ENCODE measurements at regions not wholly inside any gene's neighbourhood (a gene's known extent, or its start where the extent isn't known, plus 50 kb on each side); places are given as distances from the start of the nearest gene placed in this dataset.
"Not testable (repeated sequence)": the region's sequence is repeated elsewhere in the genome, so short reads cannot be mapped to it uniquely, and the experiment has no call there.

DNA sequence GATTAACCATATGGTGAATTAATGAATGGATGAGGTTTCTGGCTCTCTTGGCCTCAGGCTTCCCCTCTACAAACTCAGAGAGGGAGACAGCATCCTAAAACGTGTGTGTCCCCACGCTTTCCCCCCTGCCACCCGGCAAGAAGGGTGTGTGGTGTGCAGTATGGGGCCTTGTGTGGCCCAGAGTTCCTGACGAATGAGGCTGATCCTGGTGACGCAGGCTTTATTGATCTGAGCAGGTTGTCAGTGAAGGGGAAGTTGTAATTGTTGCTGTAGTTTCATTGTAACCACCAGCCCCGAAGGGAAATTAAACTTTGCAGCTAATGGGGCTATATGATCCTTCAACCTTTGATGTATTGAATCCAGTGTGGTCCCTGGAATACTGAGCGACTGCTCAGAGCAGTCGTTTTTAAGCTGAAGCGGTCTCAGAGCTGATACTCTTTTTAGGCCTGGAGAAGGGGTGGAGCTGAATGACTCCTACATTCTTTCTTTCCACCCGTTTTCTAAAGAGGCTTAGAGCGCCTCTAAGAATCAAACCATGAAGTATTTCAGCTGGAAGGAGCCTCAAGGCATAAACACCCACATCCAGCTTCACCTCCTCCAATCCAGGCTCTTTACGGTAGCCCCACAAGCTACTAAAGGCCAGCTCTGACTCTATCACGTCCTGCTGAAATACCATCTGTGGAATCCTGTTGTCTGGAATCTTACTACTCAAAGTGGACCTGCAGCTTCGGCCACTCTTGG, 284.7 kb downstream of the MIAT start:
- no peak overlapping the region for H3K4me2 ChIP-seq (ENCODE audit: low read length)
- no peaks in the 10 kb centered on the region for H3K4me1 ChIP-seq (ENCODE audit: control insufficient read depth, insufficient read depth, low read length)
- H3K9ac ChIP-seq (ENCODE audit: low read depth, low read length) = no peak overlapping the region
- H3K9me3 ChIP-seq (replicated peaks; ENCODE audit: low read length) = no peaks in the 10 kb centered on the region
- H3K36me3 ChIP-seq (ENCODE audit: insufficient read depth, low read length) = no peaks in the 10 kb centered on the region
- peaks cover 53% of the 10 kb centered on the region for H3K27me3 ChIP-seq (ENCODE audit: control insufficient read depth, insufficient read depth, low read length)
- H3K4me3 ChIP-seq (ENCODE audit: low read length) = no peak overlapping the region

DNA sequence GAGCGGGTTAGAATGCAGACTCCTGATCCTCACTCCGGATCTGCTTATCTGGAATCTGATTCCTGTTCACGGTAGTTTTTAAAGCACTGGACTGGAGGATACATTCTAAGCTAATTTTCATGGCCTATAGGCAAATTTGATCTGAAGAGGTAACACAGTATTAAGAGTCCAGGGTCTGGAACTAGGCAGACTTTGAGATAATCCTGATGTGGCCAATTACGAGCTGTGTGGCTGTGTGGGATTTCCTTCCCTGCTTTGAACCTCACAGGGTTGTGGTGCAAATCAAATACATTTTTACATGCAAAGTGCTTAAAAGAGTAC, 285.2 kb downstream of the MIAT start:
- Histone ChIP-seq H3K9ac (ENCODE audit: low read depth, low read length) (no peak overlapping the region), H3K4me3 (ENCODE audit: low read length) (no peak overlapping the region), H3K27me3 (ENCODE audit: control insufficient read depth, insufficient read depth, low read length) (peaks cover 57% of the 10 kb centered on the region), H3K4me1 (ENCODE audit: control insufficient read depth, insufficient read depth, low read length) (no peaks in the 10 kb centered on the region), H3K9me3 (replicated peaks; ENCODE audit: low read length) (no peaks in the 10 kb centered on the region), H3K4me2 (ENCODE audit: low read length) (no peak overlapping the region), H3K36me3 (ENCODE audit: insufficient read depth, low read length) (no peaks in the 10 kb centered on the region)

DNA sequence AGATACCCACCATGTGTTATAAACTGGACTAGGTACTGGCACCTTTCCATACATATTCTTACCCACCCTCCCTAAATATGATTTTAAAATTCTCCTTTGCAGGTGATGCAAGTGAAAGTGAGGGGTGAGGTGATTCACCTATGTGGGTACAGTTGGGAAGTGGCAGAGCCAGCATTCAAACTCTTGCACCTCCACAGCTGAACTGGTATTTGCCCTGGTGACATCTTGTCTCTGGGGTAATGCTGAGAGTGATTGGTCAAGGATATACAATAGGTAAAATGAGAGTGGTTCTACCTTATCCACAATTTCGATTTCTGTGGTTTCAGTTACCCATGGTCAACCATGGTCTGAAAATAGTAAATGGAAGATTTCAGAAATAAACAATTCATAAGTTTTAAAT, 288.2 kb downstream of the MIAT start:
- H3K4me3 ChIP-seq (ENCODE audit: low read length) = no peak overlapping the region
- no peak overlapping the region for H3K4me2 ChIP-seq (ENCODE audit: low read length)
- H3K4me1 ChIP-seq (ENCODE audit: control insufficient read depth, insufficient read depth, low read length) = no peaks in the 10 kb centered on the region
- peaks cover 45% of the 10 kb centered on the region for H3K27me3 ChIP-seq (ENCODE audit: control insufficient read depth, insufficient read depth, low read length)
- H3K9ac ChIP-seq (ENCODE audit: low read depth, low read length) = no peak overlapping the region
- no peaks in the 10 kb centered on the region for H3K9me3 ChIP-seq (replicated peaks; ENCODE audit: low read length)
- no peaks in the 10 kb centered on the region for H3K36me3 ChIP-seq (ENCODE audit: insufficient read depth, low read length)

DNA sequence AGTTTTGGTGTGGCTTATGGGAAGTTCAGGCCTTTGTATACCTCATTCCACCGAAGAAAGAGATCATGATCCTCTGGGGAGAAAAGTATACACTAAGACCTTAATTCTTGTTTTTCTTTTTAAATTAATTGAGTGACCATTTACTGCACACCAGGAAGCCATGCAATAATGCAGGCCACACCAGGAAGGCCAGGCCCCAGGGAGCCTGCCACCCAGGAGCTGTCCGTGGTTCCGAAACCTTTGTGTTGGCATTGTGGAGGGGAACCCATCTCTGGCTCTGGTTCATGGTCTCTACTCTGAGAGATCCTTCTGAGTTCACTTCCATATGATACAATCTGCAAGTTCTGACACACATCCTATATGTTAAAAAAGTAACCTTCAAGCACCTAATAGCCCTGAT, 291.8 kb downstream of the MIAT start:
- peaks cover 57% of the 10 kb centered on the region for H3K27me3 ChIP-seq (ENCODE audit: control insufficient read depth, insufficient read depth, low read length)

DNA sequence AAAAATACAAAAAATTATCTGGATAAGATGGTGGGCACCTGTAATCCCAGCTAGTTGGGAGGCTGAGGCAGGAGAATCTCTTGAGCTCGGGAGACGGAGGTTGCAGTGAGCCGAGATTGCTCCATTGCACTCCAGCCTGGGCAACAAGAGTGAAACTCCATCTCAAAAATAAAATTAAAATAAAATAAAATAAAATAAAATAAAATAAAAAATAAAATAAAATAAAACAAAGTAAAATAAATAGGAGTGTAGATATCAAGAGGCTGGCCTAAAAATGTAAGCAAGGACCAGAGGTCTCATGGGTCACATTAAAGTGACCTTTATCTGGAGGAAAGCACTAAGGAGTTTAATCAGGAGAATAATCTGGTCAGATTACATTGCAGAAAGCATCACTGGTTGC, 293.8 kb downstream of the MIAT start:
- not testable (repeated sequence) for H3K4me1 ChIP-seq (ENCODE audit: control insufficient read depth, insufficient read depth, low read length); H3K36me3 ChIP-seq (ENCODE audit: insufficient read depth, low read length); H3K4me2 ChIP-seq (ENCODE audit: low read length); H3K9me3 ChIP-seq (replicated peaks; ENCODE audit: low read length); H3K4me3 ChIP-seq (ENCODE audit: low read length); H3K9ac ChIP-seq (ENCODE audit: low read depth, low read length)
- peaks cover 61% of the 10 kb centered on the region for H3K27me3 ChIP-seq (ENCODE audit: control insufficient read depth, insufficient read depth, low read length)

More for the DNA sequence above, 291.8 kb downstream of the MIAT start:
- Histone ChIP-seq H3K9me3 (replicated peaks; ENCODE audit: low read length) (no peaks in the 10 kb centered on the region), H3K4me2 (ENCODE audit: low read length) (no peak overlapping the region), H3K9ac (ENCODE audit: low read depth, low read length) (no peak overlapping the region), H3K4me3 (ENCODE audit: low read length) (no peak overlapping the region), H3K36me3 (ENCODE audit: insufficient read depth, low read length) (no peaks in the 10 kb centered on the region), H3K4me1 (ENCODE audit: control insufficient read depth, insufficient read depth, low read length) (no peaks in the 10 kb centered on the region)

DNA sequence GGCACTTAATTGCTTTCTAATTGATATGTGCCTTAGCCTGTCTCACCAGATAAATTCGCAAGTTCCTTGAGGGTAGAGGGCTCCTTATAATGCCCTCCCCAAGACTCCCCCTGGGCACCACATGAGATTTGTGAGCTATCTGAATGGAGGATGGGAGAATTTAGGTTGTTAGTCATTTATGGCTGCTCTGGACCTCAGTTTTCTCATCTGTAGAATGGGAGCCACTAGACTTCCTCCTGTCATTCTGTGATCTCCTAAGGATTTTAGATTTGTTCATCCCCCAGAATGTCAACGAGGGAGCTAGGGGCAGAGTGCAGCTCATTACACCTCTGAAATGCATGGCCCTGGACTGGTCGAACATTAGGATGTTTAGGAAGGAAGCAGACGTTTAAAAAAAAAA, 294.6 kb downstream of the MIAT start:
- Histone ChIP-seq H3K36me3 (ENCODE audit: insufficient read depth, low read length) (no peaks in the 10 kb centered on the region), H3K9me3 (replicated peaks; ENCODE audit: low read length) (no peaks in the 10 kb centered on the region), H3K4me1 (ENCODE audit: control insufficient read depth, insufficient read depth, low read length) (no peaks in the 10 kb centered on the region), H3K27me3 (ENCODE audit: control insufficient read depth, insufficient read depth, low read length) (peaks cover 61% of the 10 kb centered on the region), H3K4me2 (ENCODE audit: low read length) (no peak overlapping the region), H3K9ac (ENCODE audit: low read depth, low read length) (no peak overlapping the region), H3K4me3 (ENCODE audit: low read length) (no peak overlapping the region)

DNA sequence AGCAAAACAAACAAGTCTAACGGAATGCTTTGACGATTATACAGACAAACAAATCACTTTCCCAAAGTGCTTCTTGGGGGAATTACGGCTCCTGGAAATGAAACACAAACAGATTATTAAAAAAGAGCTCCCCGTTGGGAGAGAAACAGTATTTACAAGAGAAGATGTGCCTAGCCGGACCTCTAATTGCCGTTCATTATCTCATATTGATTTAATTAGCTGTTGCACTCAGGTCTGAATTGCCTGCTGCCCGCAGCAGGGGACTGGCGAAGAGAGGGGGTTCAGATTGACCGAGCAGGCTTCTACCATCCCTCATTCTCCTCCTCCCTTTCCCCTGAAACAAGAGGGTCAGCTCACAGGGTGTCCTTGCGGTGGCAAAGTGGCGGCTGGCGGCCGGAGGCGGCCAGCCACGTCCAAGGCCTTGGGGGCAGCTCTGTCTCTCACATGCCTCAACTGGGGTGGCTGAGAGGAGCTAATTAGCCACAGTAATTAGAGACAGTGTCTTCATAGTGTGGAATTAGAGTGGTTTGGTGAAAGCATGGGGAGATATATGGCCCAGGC, 295.1 kb downstream of the MIAT start:
- Histone ChIP-seq H3K4me1 (ENCODE audit: control insufficient read depth, insufficient read depth, low read length) (no peaks in the 10 kb centered on the region), H3K27me3 (ENCODE audit: control insufficient read depth, insufficient read depth, low read length) (peaks cover 61% of the 10 kb centered on the region), H3K9ac (ENCODE audit: low read depth, low read length) (no peak overlapping the region), H3K4me3 (ENCODE audit: low read length) (no peak overlapping the region), H3K4me2 (ENCODE audit: low read length) (no peak overlapping the region), H3K9me3 (replicated peaks; ENCODE audit: low read length) (no peaks in the 10 kb centered on the region), H3K36me3 (ENCODE audit: insufficient read depth, low read length) (no peaks in the 10 kb centered on the region)

DNA sequence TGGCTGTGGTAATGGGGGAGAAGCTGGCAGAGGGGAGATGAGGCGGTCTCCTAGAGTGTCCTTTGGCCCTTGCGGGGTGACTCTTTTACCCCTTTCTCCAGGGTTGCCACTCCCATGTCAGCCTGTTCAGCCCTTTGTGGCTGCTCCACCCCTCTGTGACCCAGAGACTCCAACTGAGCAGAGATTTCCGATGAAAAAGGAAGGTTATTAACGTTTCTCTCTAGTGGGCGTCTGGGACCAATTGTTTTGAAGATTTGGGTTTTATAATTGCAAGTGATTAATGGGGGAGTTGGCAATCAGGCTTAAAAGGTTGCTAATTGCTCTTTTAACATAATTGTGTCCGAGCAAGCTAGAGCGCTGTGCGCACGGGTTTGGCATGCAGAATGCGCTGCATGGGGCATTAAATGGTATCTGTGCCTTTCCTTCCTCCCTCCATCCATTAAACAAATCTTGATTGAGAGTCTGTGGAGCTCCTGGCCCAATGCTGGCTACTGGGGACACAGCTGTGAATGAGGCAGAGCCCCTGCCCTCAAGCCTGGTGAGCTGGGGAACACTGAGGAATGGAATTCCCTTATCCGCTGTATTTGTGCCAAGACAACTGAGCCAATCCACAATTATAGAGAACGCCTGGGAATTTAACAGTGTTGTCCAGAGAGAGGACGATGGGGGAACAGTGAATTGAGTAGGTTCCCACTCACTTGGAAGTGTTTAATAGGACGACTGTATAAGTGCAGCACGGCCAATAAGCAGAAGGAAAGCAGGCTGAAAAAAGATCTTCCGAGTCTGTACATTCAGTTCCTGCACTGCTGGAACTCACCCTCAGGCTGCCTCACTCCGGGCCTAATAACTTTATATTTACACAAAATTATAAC, 295.9 kb downstream of the MIAT start:
- Histone ChIP-seq H3K9ac (ENCODE audit: low read depth, low read length) (no peak overlapping the region), H3K4me2 (ENCODE audit: low read length) (no peak overlapping the region), H3K27me3 (ENCODE audit: control insufficient read depth, insufficient read depth, low read length) (peaks cover 69% of the 10 kb centered on the region), H3K36me3 (ENCODE audit: insufficient read depth, low read length) (no peaks in the 10 kb centered on the region), H3K4me3 (ENCODE audit: low read length) (no peak overlapping the region), H3K9me3 (replicated peaks; ENCODE audit: low read length) (no peaks in the 10 kb centered on the region), H3K4me1 (ENCODE audit: control insufficient read depth, insufficient read depth, low read length) (no peaks in the 10 kb centered on the region)

DNA sequence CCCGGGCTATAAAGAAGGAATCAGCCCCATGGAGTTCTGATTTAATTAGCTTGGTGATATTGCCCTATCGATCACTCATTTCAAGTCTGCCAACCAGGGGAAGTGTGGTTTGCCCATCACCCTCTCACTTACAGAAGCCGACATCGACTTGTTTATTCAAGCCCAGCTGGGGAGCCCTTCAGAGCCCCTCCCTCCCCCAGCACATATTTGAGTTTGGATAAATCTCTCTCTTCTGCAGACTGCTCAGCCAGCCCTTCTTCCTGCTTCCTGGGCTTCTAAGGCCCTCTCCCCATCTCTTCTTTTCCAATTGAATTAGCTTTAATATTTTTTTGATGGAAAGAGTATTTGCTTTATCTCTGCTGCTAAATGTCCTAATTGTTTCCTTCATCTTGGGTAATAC, 299.0 kb downstream of the MIAT start:
- Histone ChIP-seq H3K36me3 (ENCODE audit: insufficient read depth, low read length) (no peaks in the 10 kb centered on the region), H3K4me1 (ENCODE audit: control insufficient read depth, insufficient read depth, low read length) (no peaks in the 10 kb centered on the region), H3K9me3 (replicated peaks; ENCODE audit: low read length) (no peaks in the 10 kb centered on the region), H3K27me3 (ENCODE audit: control insufficient read depth, insufficient read depth, low read length) (peaks cover 86% of the 10 kb centered on the region), H3K4me3 (ENCODE audit: low read length) (no peak overlapping the region), H3K9ac (ENCODE audit: low read depth, low read length) (no peak overlapping the region), H3K4me2 (ENCODE audit: low read length) (no peak overlapping the region)

DNA sequence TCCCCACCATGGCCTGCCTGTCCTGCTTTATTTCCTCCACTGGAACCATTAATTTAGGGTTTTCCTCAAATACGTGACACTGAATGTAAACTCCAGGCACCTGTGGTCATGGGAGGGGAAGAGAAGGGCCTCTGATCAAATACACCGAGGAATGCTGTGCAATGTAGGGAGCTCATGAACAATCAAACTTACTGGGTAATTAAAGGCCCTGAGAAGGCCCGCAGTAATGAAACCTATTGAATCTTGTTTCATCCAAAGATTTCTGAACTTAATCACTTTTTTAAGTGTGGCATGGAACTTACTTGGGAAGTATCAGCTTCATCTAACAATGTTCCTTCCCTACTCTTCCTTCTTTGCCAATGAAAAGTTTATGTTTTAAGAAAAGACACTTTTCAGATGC, 299.8 kb downstream of the MIAT start:
- Histone ChIP-seq H3K36me3 (ENCODE audit: insufficient read depth, low read length) (no peaks in the 10 kb centered on the region), H3K27me3 (ENCODE audit: control insufficient read depth, insufficient read depth, low read length) (peaks cover 85% of the 10 kb centered on the region), H3K4me2 (ENCODE audit: low read length) (no peak overlapping the region), H3K4me3 (ENCODE audit: low read length) (no peak overlapping the region), H3K9ac (ENCODE audit: low read depth, low read length) (no peak overlapping the region), H3K4me1 (ENCODE audit: control insufficient read depth, insufficient read depth, low read length) (no peaks in the 10 kb centered on the region), H3K9me3 (replicated peaks; ENCODE audit: low read length) (no peaks in the 10 kb centered on the region)

DNA sequence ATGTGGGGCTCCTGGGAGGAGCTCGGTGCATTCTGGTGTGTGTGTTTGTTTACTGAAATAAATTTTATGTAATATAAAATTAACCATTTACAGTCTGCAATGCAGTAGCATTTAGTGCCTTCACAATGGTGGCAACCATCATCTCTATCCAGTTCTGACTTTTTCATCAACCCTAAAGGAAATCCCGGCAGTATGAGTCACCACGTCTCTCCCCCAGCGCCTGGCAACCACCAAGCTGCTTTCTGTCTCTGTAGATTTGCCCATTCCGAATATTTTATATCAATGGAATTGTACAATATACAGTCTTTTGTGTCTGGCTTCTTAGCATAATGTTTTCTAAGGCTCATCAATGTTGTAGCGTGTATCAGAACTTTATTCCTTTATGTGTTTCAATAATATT, 300.5 kb downstream of the MIAT start:
- Histone ChIP-seq H3K9me3 (replicated peaks; ENCODE audit: low read length) (no peaks in the 10 kb centered on the region), H3K4me2 (ENCODE audit: low read length) (no peak overlapping the region), H3K4me1 (ENCODE audit: control insufficient read depth, insufficient read depth, low read length) (no peaks in the 10 kb centered on the region), H3K4me3 (ENCODE audit: low read length) (no peak overlapping the region), H3K9ac (ENCODE audit: low read depth, low read length) (no peak overlapping the region), H3K27me3 (ENCODE audit: control insufficient read depth, insufficient read depth, low read length) (peaks cover 82% of the 10 kb centered on the region), H3K36me3 (ENCODE audit: insufficient read depth, low read length) (no peaks in the 10 kb centered on the region)

Data from skeletal muscle satellite cell (primary cell).